NCI-H146 treated with DMSO at 0.1 percent for 48 hours (cell line): ENCODE measurements at regions not wholly inside any gene's neighbourhood (a gene's known extent, or its start where the extent isn't known, plus 50 kb on each side); places are given as distances from the start of the nearest gene placed in this dataset.

Source experiments
- DNase-seq: peaks from one replicate; lab custom pipeline; 2025; ENCODE audit not compliant: unreplicated experiment; lab: John Stamatoyannopoulos, UW

- no peak for DNase-seq
Measured at GRCh38 chr20:57902473-57902872, 192.7 kb upstream of the PMEPA1 start.

- no peak for DNase-seq
Measured at GRCh38 chr20:57901526-57901925, 191.7 kb upstream of the PMEPA1 start.

GRCh38 chr20:57900226-57900905 is 190.6 kb upstream of the PMEPA1 start:
- peak; percentile 89 for DNase-seq

GRCh38 chr20:57899554-57899953 is 189.7 kb upstream of the PMEPA1 start:
- peak; percentile 8 for DNase-seq

- DNase-seq: no peak
Measured at GRCh38 chr20:57898332-57898731, 188.5 kb upstream of the PMEPA1 start.

GRCh38 chr20:57897891-57898290 is 188.1 kb upstream of the PMEPA1 start:
- DNase-seq: no peak

- no peak for DNase-seq
Measured at GRCh38 chr20:57897156-57897874, 187.5 kb upstream of the PMEPA1 start.

- DNase-seq: no peak
Measured at GRCh38 chr20:57896563-57896962, 186.7 kb upstream of the PMEPA1 start.

- no peak for DNase-seq
Measured at GRCh38 chr20:57896017-57896416, 186.2 kb upstream of the PMEPA1 start.

- DNase-seq: no peak
Measured at GRCh38 chr20:57895161-57895855, 185.5 kb upstream of the PMEPA1 start.

GRCh38 chr20:57894522-57894921 is 184.7 kb upstream of the PMEPA1 start:
- DNase-seq: no peak

- no peak for DNase-seq
Measured at GRCh38 chr20:57894096-57894495, 184.3 kb upstream of the PMEPA1 start.

- DNase-seq: peak; percentile 57
Measured at GRCh38 chr20:57893366-57893999, 183.7 kb upstream of the PMEPA1 start.

- peak; percentile 43 for DNase-seq
Measured at GRCh38 chr20:57892471-57892870, 182.7 kb upstream of the PMEPA1 start.

- DNase-seq: no peak
Measured at GRCh38 chr20:57891014-57891413, 181.2 kb upstream of the PMEPA1 start.

GRCh38 chr20:57890202-57890800 is 180.5 kb upstream of the PMEPA1 start:
- no peak for DNase-seq

- DNase-seq: no peak
Measured at GRCh38 chr20:57888591-57888990, 178.8 kb upstream of the PMEPA1 start.

GRCh38 chr20:57884956-57885355 is 175.1 kb upstream of the PMEPA1 start:
- DNase-seq: no peak

- DNase-seq: no peak
Measured at GRCh38 chr20:57883761-57884160, 173.9 kb upstream of the PMEPA1 start.

- DNase-seq: no peak
Measured at GRCh38 chr20:57883224-57883623, 173.4 kb upstream of the PMEPA1 start.

GRCh38 chr20:57882451-57883161 is 172.8 kb upstream of the PMEPA1 start:
- DNase-seq: no peak
